ENCODE measurements at regions not wholly inside any gene's neighbourhood (a gene's known extent, or its start where the extent isn't known, plus 50 kb on each side); places are given as distances from the start of the nearest gene placed in this dataset.

- TF ChIP-seq, protein P1, sequence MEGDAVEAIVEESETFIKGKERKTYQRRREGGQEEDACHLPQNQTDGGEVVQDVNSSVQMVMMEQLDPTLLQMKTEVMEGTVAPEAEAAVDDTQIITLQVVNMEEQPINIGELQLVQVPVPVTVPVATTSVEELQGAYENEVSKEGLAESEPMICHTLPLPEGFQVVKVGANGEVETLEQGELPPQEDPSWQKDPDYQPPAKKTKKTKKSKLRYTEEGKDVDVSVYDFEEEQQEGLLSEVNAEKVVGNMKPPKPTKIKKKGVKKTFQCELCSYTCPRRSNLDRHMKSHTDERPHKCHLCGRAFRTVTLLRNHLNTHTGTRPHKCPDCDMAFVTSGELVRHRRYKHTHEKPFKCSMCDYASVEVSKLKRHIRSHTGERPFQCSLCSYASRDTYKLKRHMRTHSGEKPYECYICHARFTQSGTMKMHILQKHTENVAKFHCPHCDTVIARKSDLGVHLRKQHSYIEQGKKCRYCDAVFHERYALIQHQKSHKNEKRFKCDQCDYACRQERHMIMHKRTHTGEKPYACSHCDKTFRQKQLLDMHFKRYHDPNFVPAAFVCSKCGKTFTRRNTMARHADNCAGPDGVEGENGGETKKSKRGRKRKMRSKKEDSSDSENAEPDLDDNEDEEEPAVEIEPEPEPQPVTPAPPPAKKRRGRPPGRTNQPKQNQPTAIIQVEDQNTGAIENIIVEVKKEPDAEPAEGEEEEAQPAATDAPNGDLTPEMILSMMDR (IDR thresholded peaks at IDR 0.05; ENCODE audit: low read depth, low read length): no peak
- TF ChIP-seq EZH2phosphoT487 (IDR thresholded peaks at IDR 0.05; ENCODE audit: low read depth): no peak
Observed at GRCh38 chr7:40965774-40966173, 737.1 kb downstream of the INHBA start.

Measured in OCI-LY3 (cell line).